HepG2 (cell line): ENCODE measurements at regions not wholly inside any gene's neighbourhood (a gene's known extent, or its start where the extent isn't known, plus 50 kb on each side); places are given as distances from the start of the nearest gene placed in this dataset.

Experiments
- CHD2 ChIP-seq: IDR thresholded peaks from 2 replicates; pipeline ENCODE4 v1.6.1; 2011; ENCODE audit warnings: low read depth, low read length, improper control_type of control experiment
- DPF2 ChIP-seq: sonication (generic); formaldehyde crosslinking; IDR thresholded peaks from 2 replicates; pipeline ENCODE4 v1.4.0; 2020; ENCODE audit warnings: mild to moderate bottlenecking, low read depth, missing genetic modification reagents, borderline replicate concordance
- POLR2A ChIP-seq, 2 experiments: IDR thresholded peaks; 2 replicates each; pipeline ENCODE4 v1.6.1; 2011; ENCODE audit warnings: low read depth in 2 of 2, low read length in 2 of 2, mild to moderate bottlenecking in 1 of 2, moderate library complexity in 1 of 2; ENCODE audit not compliant: insufficient read depth in 1 of 2
- POLR2AphosphoS5 ChIP-seq: IDR thresholded peaks from 2 replicates; pipeline ENCODE4 v1.6.1; 2012; ENCODE audit warnings: low read depth, low read length
- SOX13 ChIP-seq, 3 experiments: fragments of 450-650 bp in 1 of 3; sonication (generic) in 1 of 3; formaldehyde crosslinking in 1 of 3; IDR thresholded peaks in 2 of 3; conservative IDR thresholded peaks in 1 of 3; 2 replicates each; pipeline versions ENCODE4 v1.5.0 to v1.6.1; 2016 to 2020; ENCODE audit warnings: antibody characterized with exemption in 1 of 3, mild to moderate bottlenecking in 1 of 3, missing compliant biosample characterization in 1 of 3, missing genetic modification reagents in 1 of 3, moderate library complexity in 1 of 3
- ZBTB26 ChIP-seq: IDR thresholded peaks from 2 replicates; pipeline ENCODE4 v1.6.1; 2016; ENCODE audit warnings: missing compliant biosample characterization, missing genetic modification reagents, borderline replicate concordance
- ZBTB44 ChIP-seq: sonication (generic); formaldehyde crosslinking; IDR thresholded peaks from 2 replicates; pipeline ENCODE4 v1.4.0; 2020; ENCODE audit warnings: missing genetic modification reagents
- TF ChIP-seq, protein P1 (sequence below): sonication (generic); formaldehyde crosslinking; IDR thresholded peaks from 2 replicates; pipeline ENCODE4 v1.9.0; 2022; ENCODE audit warnings: missing genetic modification reagents, mild to moderate bottlenecking, borderline replicate concordance
- TF ChIP-seq, protein P2 (sequence below): sonication (generic); formaldehyde crosslinking; IDR thresholded peaks from 2 replicates; pipeline ENCODE4 v1.5.0; 2020; ENCODE audit warnings: mild to moderate bottlenecking, missing genetic modification reagents, moderate library complexity
- TF ChIP-seq, protein P3 (sequence below): sonication (generic); formaldehyde crosslinking; IDR thresholded peaks from 2 replicates; pipeline ENCODE4 v1.8.0; 2022; ENCODE audit warnings: mild to moderate bottlenecking, missing genetic modification reagents, moderate library complexity

DNA sequence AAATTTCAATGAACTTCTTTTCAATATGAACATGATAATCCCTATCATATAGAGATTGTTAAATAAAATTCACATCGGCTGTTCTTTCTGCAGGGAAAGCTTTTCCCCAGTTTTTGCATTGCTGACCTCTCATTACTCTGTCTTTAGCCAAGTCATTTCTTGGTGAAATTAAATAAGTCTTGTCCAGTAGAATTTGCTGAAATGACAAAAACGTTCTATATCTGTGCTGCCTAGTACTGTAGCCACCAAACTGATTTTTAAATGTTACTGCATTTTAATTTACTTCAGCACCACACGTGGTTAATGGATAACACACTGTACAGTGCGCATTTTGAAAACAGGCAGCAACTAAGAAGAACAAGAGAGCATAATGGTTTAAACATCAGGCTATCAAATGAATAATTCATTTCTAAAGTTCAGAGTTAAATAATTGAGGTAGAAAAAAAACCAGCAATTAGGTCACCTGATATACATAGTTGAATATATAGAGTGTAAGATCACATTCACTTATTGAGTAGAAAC, 178.9 kb downstream of the LIG4 start:
- TF ChIP-seq CHD2, result no peak
- TF ChIP-seq, protein P1, sequence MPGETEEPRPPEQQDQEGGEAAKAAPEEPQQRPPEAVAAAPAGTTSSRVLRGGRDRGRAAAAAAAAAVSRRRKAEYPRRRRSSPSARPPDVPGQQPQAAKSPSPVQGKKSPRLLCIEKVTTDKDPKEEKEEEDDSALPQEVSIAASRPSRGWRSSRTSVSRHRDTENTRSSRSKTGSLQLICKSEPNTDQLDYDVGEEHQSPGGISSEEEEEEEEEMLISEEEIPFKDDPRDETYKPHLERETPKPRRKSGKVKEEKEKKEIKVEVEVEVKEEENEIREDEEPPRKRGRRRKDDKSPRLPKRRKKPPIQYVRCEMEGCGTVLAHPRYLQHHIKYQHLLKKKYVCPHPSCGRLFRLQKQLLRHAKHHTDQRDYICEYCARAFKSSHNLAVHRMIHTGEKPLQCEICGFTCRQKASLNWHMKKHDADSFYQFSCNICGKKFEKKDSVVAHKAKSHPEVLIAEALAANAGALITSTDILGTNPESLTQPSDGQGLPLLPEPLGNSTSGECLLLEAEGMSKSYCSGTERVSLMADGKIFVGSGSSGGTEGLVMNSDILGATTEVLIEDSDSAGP (CRISPR knock-in tag), result no peak
- no peak for TF ChIP-seq POLR2AphosphoS5
- no peak for TF ChIP-seq ZBTB44 (CRISPR knock-in tag)
- TF ChIP-seq SOX13 (IDR thresholded peaks at IDR 0.05), result no peak
- no peak for TF ChIP-seq SOX13 (CRISPR knock-in tag; conservative IDR thresholded peaks at IDR 0.05 in 1 of 2, IDR thresholded peaks at IDR 0.05 in 1 of 2)
- TF ChIP-seq, protein P2, sequence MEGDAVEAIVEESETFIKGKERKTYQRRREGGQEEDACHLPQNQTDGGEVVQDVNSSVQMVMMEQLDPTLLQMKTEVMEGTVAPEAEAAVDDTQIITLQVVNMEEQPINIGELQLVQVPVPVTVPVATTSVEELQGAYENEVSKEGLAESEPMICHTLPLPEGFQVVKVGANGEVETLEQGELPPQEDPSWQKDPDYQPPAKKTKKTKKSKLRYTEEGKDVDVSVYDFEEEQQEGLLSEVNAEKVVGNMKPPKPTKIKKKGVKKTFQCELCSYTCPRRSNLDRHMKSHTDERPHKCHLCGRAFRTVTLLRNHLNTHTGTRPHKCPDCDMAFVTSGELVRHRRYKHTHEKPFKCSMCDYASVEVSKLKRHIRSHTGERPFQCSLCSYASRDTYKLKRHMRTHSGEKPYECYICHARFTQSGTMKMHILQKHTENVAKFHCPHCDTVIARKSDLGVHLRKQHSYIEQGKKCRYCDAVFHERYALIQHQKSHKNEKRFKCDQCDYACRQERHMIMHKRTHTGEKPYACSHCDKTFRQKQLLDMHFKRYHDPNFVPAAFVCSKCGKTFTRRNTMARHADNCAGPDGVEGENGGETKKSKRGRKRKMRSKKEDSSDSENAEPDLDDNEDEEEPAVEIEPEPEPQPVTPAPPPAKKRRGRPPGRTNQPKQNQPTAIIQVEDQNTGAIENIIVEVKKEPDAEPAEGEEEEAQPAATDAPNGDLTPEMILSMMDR (CRISPR knock-in tag), result no peak
- TF ChIP-seq, protein P3, sequence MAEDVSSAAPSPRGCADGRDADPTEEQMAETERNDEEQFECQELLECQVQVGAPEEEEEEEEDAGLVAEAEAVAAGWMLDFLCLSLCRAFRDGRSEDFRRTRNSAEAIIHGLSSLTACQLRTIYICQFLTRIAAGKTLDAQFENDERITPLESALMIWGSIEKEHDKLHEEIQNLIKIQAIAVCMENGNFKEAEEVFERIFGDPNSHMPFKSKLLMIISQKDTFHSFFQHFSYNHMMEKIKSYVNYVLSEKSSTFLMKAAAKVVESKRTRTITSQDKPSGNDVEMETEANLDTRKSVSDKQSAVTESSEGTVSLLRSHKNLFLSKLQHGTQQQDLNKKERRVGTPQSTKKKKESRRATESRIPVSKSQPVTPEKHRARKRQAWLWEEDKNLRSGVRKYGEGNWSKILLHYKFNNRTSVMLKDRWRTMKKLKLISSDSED (CRISPR knock-in tag), result no peak
- no peak for TF ChIP-seq ZBTB26 (CRISPR knock-in tag)
- TF ChIP-seq DPF2 (CRISPR knock-in tag), result no peak
- no peak for TF ChIP-seq POLR2A (IDR thresholded peaks at IDR 0.05; ENCODE audit: insufficient read depth in 1 of 2, low read depth in 2 of 2, low read length in 2 of 2)
